HG02623 (cell line): ENCODE measurements at regions not wholly inside any gene's neighbourhood (a gene's known extent, or its start where the extent isn't known, plus 50 kb on each side); places are given as distances from the start of the nearest gene placed in this dataset.

Experiments
- ATAC-seq: cut with Tn5 transposase; IDR thresholded peaks from one replicate; pipeline ENCODE4 v1.9.1; 2021; ENCODE audit warnings: moderate library complexity; ENCODE audit not compliant: unreplicated experiment

DNA sequence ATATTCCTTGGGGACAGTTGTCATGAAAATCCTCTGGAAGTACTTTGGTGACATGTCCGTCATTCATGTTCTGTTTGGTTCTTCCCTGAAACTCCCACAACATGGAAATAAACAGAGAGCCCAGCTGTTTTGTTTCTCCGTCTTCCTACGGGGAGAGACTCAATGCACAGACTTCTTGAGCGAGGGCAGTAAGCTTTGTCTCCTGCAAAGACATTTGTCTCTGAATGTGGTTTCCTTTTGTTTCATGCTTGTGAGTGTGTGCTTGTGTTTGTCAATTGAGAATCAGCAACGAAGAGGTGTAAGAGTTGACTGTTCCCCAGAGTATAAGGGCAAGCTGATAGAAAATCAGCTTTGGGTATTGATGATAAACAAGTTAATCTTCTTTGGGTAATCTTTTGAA is 643.0 kb upstream of the RBFOX1 start:
- ATAC-seq, result no peak

DNA sequence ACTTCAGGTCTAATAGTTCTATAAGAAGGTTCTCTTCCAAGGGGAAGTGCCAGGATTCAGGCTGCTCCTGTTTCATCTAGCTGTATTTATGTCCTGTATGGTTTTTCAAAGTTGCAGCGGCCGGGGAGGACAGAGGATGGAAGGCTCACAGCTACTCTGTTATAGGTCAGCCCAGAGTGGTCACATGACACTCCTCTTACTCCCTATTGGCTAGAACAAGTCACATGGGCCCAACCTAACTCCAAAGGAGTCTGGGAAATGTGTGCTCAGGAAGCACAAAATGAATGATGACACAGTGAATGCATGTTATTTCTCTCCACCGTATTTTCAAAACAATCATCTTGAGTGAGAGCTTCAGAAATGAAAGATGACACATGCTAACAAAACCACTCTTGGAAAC is 645.1 kb upstream of the RBFOX1 start:
- ATAC-seq, result no peak

DNA sequence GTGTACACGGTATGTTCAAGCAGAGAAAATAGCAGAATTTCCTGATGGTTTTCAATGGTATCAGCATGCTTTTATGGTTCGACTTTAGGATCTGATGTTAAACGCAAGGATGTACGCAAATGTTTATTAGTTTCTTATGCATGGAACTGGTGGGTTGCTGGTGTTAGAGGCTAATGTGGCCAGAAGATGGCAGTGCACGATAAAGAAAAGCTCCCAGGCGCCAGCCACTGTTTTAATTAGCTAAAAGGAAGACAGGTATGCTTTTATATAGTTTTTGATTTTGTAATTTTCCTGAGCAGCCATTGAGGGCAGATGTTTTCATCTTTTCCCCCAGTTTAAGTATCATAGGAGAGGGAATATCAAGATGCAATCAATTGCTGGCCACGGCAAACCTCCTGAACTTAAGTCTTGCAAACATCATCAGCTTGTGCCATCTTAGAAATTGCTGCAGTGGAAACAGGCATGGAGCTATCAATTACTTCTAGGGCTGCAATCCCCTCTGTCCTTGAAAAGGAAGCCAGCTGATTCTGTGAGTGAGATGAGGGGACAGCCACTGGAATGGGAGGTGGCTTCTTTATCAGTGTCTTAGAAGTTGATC is 648.5 kb upstream of the RBFOX1 start:
- ATAC-seq, result no peak

DNA sequence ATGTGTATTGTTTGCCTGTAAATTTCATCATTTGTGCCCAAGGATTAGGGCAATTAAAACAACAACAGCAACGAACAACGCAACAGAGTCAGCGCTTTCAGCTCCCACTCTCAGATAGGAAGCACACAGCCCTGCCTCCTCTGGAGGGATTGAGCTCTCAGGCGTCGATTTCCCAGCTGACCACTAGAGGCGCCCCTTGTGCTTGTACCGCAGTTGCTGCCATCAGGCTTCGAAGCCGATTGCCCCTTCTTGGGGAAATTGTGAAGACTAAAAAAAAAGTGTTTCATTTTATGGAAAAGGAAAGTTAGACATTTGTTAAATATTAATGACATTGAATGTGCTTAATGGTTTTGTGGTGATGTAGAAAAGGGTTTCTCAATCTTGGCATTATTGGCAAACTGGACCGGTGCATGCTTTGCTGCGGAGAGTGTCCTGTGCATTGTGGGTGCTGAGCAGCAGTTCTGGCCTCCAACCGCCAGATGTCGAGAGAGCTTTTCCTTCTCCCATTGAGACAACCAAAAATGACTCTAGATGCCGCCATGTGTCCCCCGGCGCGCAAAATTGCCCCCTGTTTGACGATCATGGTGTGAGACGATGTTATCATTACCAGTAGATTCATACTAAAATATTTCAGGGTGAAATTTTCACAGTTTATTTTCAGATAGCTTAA is 650.4 kb upstream of the RBFOX1 start:
- ATAC-seq, result no peak

DNA sequence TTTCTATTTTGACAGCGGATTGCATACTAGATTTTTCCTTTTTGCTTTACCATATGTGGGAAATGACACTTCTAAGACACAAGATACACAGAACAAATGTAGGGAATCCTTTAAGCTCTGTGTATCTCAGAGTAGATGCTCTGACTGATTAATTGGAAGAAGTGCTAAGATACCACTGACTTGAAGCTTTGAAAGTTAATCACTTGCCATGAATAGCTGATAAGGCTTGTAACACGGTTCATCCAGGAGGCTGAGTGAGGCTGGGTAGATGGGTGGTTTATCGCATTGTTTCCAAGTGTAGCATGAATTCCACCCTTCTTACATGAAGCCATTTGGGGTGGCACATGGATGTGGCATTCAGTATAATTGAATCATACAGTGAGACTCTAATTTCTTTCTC is 654.1 kb upstream of the RBFOX1 start:
- ATAC-seq, result no peak

DNA sequence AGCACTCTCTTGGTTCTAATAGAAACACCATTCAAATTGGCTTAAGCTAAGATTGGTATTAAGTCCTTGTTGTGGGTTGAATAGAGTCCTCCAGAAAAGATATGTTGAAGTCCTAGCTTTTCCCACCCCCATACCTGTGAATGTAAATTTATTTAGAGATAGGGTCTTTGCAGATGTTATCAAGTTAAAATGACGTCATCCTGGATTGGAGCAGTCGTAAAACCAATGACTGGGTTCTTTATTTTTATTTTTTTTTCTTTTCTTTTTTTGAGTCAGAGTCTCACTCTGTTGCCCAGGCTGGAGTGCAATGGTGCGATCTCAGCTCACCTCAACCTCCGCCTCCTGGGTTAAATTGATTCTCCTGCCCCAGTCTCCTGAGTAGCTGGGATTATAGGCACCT is 658.6 kb upstream of the RBFOX1 start:
- no peak for ATAC-seq

DNA sequence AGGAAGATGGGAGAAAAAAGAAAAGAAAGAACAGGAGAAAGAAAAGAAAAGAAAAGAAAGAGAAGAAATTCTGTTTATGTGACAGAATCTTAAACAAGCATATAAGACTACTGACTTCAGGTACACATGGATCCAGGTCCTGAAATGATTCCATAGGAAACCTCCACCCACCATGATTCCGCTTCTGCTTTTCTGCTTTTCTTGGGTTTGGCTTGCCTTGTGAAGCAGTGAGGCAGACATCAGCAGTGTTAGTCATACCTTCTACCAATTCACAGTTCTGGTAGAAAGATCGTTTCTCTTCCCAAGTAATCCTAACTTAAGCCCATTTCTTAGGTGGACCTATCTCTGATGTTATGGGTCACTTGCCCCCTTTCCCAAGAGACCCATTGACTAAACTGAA is 660.1 kb upstream of the RBFOX1 start:
- ATAC-seq, result no peak

DNA sequence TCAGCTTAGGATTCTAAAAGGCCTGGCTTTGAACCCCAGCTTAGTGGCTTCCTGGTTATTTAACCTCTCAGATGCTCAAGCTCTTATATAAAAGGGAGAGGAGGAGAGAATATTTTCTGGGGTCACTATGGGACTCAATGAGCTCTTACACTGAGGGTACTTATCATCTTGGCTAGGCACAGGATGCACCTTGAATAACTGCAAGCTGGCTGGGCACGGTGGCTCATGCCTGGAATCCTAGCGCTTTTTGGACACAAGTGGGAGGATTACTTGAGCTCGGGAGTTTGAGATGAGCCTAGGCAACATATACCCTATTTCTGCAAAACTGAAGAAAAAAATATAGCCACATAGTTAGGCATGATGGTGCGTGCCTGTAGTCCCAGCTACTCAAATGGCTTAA is 665.3 kb upstream of the RBFOX1 start:
- no peak for ATAC-seq

DNA sequence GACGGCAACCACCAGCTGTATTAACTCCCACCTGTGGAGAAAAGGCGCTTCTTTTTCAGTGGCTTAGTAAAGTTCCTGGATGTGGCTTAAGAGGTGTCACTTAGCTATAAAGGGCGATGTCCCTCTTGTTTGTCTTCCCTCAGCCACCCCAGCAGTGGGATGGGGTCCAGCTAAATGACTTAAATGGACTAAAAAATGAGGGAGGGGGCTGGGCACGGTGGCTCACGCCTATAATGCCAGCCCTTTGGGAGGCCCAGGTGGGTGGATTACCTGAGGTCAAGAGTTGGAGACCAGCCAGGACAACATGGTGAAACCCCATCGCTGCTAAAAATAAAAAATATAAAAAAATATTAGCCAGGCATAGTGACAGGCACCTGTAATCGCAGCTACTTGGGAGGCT is 667.5 kb upstream of the RBFOX1 start:
- ATAC-seq, result no peak

DNA sequence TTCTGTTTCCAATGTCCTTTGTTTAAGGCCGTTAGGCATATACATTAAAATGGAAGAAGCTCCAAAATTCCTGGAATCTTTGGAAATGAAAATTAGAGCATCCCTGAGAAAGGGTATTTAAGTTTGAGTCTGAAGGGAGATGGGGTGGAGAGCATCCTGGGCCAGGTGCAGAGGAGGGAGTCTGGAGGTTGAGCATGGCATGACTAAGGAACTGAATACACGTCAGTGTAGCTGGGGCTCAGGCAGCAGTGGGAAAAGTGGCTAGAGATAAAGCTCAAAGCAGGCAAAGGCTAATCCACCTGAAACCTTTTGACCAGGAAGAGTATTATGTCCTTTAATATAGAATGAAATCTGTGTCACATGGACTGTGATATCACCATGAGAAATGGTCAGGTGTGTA is 669.0 kb upstream of the RBFOX1 start:
- no peak for ATAC-seq

DNA sequence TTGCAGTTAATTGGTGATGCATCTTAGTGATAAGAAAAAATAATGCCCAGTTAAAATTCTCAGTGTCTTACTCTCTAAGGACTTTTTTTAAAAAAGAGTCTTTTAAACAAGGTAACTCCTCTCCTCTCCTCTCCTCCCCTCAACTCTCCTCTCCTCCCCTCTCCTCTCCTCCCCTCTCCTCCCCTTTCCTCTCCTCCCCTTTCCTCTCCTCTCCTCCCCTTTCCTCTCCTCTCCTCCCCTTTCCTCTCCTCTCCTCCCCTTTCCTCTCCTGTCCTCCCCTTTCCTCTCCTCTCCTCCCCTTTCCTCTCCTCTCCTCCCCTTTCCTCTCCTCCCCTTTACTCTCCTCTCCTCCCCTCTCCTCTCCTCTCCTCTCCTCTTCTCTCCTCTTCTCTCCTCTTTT is 675.9 kb upstream of the RBFOX1 start:
- no peak for ATAC-seq

DNA sequence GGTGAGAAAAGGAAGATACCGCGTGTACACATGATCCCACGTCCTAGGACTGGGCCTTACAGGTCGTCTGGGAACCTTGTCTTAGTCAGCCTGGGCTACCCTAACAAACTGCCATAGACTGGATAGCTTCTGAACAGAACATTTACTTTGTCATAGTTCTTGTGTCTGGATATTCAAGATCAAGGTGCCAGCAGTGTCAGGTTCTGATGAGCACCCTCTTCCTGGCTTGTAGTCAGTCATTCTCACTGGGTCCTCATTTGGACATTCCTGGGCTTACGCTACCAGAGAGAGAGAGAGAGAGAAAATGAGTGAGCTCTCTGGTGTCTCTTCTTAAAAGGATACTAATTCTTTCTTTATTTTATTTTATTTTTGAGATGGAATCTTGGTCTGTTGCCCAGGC is 685.8 kb upstream of the RBFOX1 start:
- ATAC-seq, result no peak

DNA sequence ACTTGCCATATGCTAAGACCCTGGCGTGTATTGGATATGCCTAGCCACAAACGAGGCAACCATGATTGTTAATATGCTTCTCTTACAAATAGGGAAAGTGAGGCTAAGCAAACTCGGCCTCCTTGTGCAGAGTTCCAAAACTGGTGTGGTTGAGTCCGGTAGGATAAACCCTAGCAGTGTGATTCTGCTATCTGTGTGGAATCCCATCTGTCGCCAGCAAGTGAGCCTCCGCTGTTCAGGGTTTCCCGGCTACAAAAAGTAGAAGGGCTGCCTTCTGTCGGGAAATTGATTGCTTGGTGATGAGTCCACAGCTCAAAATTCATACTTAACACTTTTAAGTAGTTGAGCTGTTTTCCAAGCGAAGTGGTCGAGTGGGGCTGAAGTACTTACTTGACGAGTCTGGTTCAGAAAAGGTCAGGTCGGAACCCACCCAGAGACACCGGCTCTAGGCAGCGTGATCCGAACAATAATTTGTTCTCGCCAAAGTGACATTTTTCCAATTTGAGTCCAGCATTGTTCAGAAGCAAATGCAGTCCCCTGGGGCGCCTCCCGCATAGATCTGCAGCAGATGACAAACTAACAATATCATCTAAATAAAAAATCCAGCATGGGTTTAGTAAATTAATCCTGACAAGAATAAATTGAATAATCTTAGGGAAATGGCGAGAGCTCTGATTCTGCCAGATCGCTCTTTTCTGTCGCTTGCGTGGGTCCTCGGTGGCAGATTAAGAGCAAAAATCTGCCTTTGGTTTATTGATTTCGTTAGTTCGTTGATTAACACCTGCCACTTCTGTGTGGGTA is 686.7 kb upstream of the RBFOX1 start:
- no peak for ATAC-seq

DNA sequence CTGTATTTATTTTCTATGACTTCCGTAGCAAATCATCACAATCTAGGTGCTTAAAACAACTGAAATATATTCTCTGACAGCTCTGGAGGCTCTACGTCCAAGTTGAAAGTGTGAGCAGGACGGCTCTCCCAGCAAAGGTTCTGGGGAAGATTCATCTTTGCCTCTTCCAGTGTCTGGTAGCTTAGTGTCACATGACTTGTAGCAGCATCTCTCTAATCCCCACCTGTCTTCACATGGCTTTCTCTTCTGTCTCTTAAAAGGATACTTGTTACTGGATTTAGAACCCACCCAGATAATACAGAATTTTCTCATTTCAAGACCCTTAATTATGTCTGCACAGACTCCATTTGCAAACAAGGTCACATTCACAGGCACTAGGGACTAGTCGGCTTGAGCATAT is 687.7 kb upstream of the RBFOX1 start:
- no peak for ATAC-seq

DNA sequence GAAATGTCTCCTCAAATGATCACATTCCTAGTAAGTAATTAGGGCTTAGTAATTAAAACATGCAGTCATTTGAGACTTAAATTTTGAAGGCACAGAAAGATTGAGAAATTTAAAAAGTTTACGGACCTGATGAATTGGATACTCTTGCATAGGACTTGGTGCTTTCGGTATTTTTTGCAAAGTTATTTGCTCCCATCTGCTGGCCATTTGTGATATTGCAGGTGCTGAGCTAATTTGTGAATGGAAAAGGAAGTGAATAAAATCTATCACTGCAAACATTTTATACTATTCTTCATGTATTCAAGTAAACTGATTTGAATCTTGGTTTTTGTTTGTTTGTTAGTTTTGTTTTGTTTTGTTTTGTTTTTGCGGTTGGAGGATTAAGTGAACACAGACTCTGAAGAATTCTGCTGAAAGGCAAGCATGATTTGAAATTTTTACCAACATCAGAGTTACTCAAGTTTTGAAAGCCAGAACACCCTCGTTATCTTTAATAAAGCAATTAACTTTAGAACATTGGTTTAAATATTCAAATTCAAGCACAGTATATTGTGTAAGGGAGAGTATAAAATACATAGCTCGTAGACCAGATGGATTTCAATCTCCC is 689.5 kb upstream of the RBFOX1 start:
- ATAC-seq, result no peak

DNA sequence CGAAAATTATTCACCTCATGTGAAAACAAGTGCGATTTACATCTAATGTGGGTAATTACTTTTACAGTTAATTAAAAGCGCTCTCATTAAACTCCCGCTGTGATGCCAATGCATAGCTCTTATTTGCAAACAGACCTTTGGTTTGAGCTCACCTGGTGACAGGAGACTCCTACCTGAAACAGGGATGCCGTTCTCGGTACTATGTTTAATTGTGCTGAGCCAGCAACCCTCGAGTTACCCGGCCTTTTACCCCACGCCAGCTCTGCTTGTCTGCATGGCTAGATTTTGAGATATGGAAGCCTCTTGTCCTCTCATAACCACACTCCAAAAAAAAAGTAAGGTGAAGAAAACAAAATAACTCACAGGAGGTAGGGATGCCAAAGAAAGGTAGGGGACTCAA is 690.4 kb upstream of the RBFOX1 start:
- no peak for ATAC-seq

DNA sequence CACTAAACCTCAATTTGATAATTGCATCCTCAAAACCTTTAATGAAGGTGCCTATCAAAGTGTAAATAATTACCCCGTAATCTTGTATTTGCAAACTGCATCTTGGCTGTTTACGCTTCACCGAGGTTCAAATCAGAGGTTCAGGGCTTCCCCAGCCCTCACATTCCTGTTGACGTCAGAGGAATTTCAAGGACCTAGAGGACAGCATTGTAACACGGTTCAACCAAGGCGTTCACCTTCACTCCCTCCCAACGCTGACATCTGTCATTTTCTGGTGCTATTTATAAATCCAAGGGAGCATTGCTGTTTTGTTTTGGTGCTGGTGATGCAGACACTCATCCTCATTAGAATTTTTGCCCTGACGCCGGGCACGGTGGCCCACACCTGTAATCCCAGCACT is 691.6 kb upstream of the RBFOX1 start:
- ATAC-seq, result no peak

DNA sequence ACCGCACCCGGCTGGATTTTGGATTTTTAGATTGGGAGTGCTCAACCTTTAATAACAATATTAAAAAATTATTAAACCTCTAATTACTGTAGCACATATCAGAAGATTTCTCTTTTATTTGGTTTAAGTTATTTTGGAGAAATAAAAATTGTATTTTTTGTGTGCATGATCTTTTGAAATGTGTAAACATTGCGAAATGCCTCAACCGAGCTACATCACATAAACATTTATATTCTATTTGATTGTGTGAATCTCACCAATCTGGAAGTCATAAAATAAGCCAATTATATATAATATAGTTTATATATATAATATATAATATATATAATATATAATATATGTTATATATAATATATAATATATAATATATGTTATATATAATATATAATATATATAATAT is 696.2 kb upstream of the RBFOX1 start:
- no peak for ATAC-seq

DNA sequence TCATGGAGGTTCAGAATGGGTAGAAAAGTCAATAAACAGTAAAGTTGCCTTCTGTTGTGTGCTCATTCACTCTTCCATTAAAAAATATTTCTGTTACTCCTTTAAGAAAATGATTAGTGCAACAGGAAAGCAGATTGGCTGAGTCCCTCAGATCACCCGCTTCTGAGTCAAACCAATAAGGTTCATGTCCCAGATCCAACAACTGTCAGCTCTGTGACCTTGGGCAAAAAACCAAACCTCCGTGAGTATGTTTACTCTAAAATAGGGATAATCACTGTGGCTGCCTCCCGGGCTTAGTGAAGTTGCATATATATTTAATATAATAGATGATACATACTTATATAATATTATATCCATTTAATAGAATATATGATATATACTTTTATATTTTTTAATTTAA is 698.5 kb upstream of the RBFOX1 start:
- ATAC-seq, result no peak

DNA sequence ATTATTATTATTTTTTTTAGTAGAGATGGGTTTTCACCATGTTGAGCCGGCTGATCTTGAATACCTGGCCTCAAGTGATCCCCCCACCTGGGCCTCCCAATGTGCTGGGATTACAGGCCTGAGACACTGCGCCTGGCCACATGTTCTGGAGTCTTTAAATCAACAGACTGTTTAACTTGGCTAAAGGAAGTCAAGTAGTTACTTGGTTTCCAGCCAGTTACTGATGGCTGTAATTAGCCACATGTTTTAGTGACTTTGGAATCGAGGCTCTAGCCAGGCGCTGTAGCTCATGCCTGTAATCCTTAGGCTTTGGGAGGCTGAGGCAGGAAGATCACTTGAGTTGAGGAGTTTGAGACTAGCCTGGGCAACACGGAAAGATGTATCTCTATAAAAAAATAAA is 699.2 kb upstream of the RBFOX1 start:
- ATAC-seq, result no peak

DNA sequence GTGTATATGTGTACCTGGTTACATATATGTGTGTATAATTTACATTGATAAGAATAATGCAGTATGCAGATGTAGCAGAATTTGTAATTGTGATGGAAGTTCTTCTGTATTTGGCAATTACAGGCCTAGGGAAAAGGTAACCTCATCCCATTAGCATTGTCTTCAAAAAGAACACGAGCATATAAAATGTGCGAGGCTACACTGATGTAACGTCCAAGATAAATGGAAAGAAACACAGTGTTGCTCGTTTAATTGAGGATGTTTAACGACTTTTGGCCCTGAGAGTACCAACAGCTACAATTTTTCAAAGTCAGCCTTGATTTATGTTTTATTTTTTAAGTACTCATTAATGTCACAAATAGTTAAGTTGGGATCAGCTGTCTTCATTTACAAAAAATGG is 703.5 kb upstream of the RBFOX1 start:
- no peak for ATAC-seq

DNA sequence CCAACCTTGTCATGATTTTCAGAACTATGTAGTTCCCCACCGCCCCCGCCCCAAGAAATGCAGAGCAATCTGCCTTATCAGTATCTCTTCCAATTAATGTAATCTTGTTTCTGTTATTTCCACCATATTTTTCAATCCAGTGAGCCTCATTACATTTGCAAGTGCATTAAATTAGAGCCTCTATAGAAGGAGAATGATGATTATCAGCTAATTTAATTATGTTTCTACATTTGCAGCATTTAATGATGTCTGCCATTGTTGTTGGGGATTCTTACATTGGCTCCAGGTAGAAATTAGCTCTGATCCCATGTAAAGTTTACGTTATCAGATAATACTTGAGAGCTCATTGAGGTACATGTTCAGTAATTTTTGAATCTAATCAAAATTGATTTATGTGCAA is 707.0 kb upstream of the RBFOX1 start:
- no peak for ATAC-seq
